Stimulated activated CD4-positive, alpha-beta T cell treated with anti-CD3 and anti-CD28 coated beads, Interleukin-2, amount 100 ng/mL, for 48 hours (primary cell): ENCODE measurements at regions not wholly inside any gene's neighbourhood (a gene's known extent, or its start where the extent isn't known, plus 50 kb on each side); places are given as distances from the start of the nearest gene placed in this dataset.

Experiments
- DNase-seq, 2 donors: peaks; one replicate each; pipeline ENCODE4 v3.0.0-alpha.2; 2020

- DNase-seq = no peak
These were observed 654.0 kb upstream of the MKI67 start for GRCh38 chr10:128780156-128780761.

- no peak for DNase-seq
These were observed 655.4 kb upstream of the MKI67 start for GRCh38 chr10:128781637-128782036.

GRCh38 chr10:128784444-128784843 is 658.2 kb upstream of the MKI67 start:
- no peak for DNase-seq

- no peak for DNase-seq
These were observed 666.4 kb upstream of the MKI67 start for GRCh38 chr10:128792426-128793140.

- DNase-seq = no peak
These were observed 667.8 kb upstream of the MKI67 start for GRCh38 chr10:128793726-128794655.

- DNase-seq = no peak
These were observed 670.2 kb upstream of the MKI67 start for GRCh38 chr10:128796396-128796912.

- DNase-seq = no peak
These were observed 665.0 kb upstream of the MGMT start for GRCh38 chr10:128802062-128802461.

- DNase-seq = no peak
These were observed 663.3 kb upstream of the MGMT start for GRCh38 chr10:128803790-128804189.

GRCh38 chr10:128804411-128804810 is 662.6 kb upstream of the MGMT start:
- no peak for DNase-seq

- no peak for DNase-seq
These were observed 658.1 kb upstream of the MGMT start for GRCh38 chr10:128808921-128809440.

GRCh38 chr10:128811511-128811910 is 655.5 kb upstream of the MGMT start:
- DNase-seq = no peak

- DNase-seq = no peak
These were observed 655.0 kb upstream of the MGMT start for GRCh38 chr10:128812000-128812399.

- no peak for DNase-seq
These were observed 653.5 kb upstream of the MGMT start for GRCh38 chr10:128813574-128813973.

GRCh38 chr10:128814024-128814423 is 653.0 kb upstream of the MGMT start:
- no peak for DNase-seq

GRCh38 chr10:128814782-128815181 is 652.3 kb upstream of the MGMT start:
- DNase-seq = no peak

- DNase-seq = no peak
These were observed 650.3 kb upstream of the MGMT start for GRCh38 chr10:128816726-128817125.

- DNase-seq = no peak
These were observed 649.4 kb upstream of the MGMT start for GRCh38 chr10:128817636-128818035.

- no peak for DNase-seq
These were observed 646.4 kb upstream of the MGMT start for GRCh38 chr10:128820663-128821062.

- no peak for DNase-seq
These were observed 643.8 kb upstream of the MGMT start for GRCh38 chr10:128823201-128823600.

GRCh38 chr10:128825626-128826025 is 641.4 kb upstream of the MGMT start:
- DNase-seq = no peak

- DNase-seq = no peak
These were observed 633.4 kb upstream of the MGMT start for GRCh38 chr10:128833671-128834070.

- no peak for DNase-seq
These were observed 631.7 kb upstream of the MGMT start for GRCh38 chr10:128835361-128835760.

GRCh38 chr10:128837478-128837877 is 629.6 kb upstream of the MGMT start:
- DNase-seq = no peak
